Sigmoid colon (tissue), 6 donors: ENCODE measurements at regions not wholly inside any gene's neighbourhood (a gene's known extent, or its start where the extent isn't known, plus 50 kb on each side); places are given as distances from the start of the nearest gene placed in this dataset.
"Not testable (repeated sequence)": the region's sequence is repeated elsewhere in the genome, so short reads cannot be mapped to it uniquely, and the experiment has no call there.

Source experiments
- DNase-seq: peaks from one replicate; pipeline ENCODE4 v3.0.0-alpha.2; 2019
- H3K27ac ChIP-seq, 4 donors: fragments of 200-600 bp; sonication (generic); one replicate each; pipeline ENCODE4 v1.5.1; 2016 to 2019; ENCODE audit warnings: mild to moderate bottlenecking in 1 of 4
- H3K27me3 ChIP-seq, 3 donors: fragments of 200-600 bp; sonication (generic); one replicate each; pipeline ENCODE4 v1.5.1; 2019; ENCODE audit warnings: mild to moderate bottlenecking in 1 of 3
- H3K36me3 ChIP-seq, 4 donors: fragments of 200-600 bp; sonication (generic); one replicate each; pipeline ENCODE4 v1.5.1; 2016 to 2019
- H3K4me1 ChIP-seq, 4 donors: fragments of 200-600 bp; sonication (generic); one replicate each; pipeline ENCODE4 v1.5.1; 2017 to 2019
- H3K4me3 ChIP-seq, 4 donors: fragments of 200-600 bp; sonication (generic); one replicate each; pipeline ENCODE4 v1.5.1; 2017 to 2019; ENCODE audit warnings: mild to moderate bottlenecking in 2 of 4, moderate library complexity in 1 of 4
- H3K9me3 ChIP-seq, 4 donors: fragments of 200-600 bp in 3 of 4; sonication (generic) in 3 of 4; one replicate each; pipeline versions ENCODE4 v1.5.1 to v1.6.1; 2013 to 2019
- EP300 ChIP-seq, 4 donors: sonication (generic); formaldehyde crosslinking; IDR thresholded peaks; one replicate each; pipeline ENCODE4 v1.6.1; 2017; ENCODE audit warnings: antibody characterized with exemption in 4 of 4
- POLR2A ChIP-seq, 2 donors: fragments of 450-650 bp; IDR thresholded peaks; one replicate each; pipeline ENCODE4 v1.6.1; 2016; ENCODE audit warnings: antibody characterized with exemption in 2 of 2, mild to moderate bottlenecking in 2 of 2, moderate library complexity in 2 of 2
- POLR2AphosphoS5 ChIP-seq, 4 donors: sonication (generic); formaldehyde crosslinking; IDR thresholded peaks; one replicate each; pipeline ENCODE4 v1.6.1; 2017; ENCODE audit warnings: antibody characterized with exemption in 4 of 4
- WGBS, 2 donors: extraction: QIAGEN DNeasy Blood & Tissue Kit; methylation state at CpG; one replicate each; pipeline ENCODE4 v1.1.7; 2013; 5-methylcytosine and 5-hydroxymethylcytosine counted together
- intact Hi-C: fragments of 100-400 bp; cut with DNase I; formaldehyde crosslinking; loops from one replicate; pipeline ENCODE4 v1.15.1; 2023
- TF ChIP-seq, protein P1 (sequence below), 4 experiments: fragments of 450-650 bp in 3 of 4; fragments of 200-600 bp in 1 of 4; IDR thresholded peaks; one replicate each; pipeline ENCODE4 v1.5.1; 2016 to 2019; ENCODE audit warnings: antibody characterized with exemption in 4 of 4, mild to moderate bottlenecking in 3 of 4, moderate library complexity in 2 of 4
- donor health status: healthy with polysubstance abuse.
- donor health status: healthy.

- H3K27ac ChIP-seq, result no peak overlapping the region
- no peak for DNase-seq
- intact Hi-C loops, result no loop called here
- H3K36me3 ChIP-seq, result no peaks in the 10 kb centered on the region
- no peak overlapping the region for H3K4me3 ChIP-seq
- no peaks in the 10 kb centered on the region for H3K27me3 ChIP-seq
- no peaks in the 10 kb centered on the region for H3K9me3 ChIP-seq
- peaks cover 0 to 14% (median 2%) of the 10 kb centered on the region in 4 donors for H3K4me1 ChIP-seq
- TF ChIP-seq, protein P1, sequence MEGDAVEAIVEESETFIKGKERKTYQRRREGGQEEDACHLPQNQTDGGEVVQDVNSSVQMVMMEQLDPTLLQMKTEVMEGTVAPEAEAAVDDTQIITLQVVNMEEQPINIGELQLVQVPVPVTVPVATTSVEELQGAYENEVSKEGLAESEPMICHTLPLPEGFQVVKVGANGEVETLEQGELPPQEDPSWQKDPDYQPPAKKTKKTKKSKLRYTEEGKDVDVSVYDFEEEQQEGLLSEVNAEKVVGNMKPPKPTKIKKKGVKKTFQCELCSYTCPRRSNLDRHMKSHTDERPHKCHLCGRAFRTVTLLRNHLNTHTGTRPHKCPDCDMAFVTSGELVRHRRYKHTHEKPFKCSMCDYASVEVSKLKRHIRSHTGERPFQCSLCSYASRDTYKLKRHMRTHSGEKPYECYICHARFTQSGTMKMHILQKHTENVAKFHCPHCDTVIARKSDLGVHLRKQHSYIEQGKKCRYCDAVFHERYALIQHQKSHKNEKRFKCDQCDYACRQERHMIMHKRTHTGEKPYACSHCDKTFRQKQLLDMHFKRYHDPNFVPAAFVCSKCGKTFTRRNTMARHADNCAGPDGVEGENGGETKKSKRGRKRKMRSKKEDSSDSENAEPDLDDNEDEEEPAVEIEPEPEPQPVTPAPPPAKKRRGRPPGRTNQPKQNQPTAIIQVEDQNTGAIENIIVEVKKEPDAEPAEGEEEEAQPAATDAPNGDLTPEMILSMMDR (IDR thresholded peaks at IDR 0.05), result no peak
- TF ChIP-seq POLR2A (IDR thresholded peaks at IDR 0.05), result no peak
- no peak for TF ChIP-seq POLR2AphosphoS5 (IDR thresholded peaks at IDR 0.05)
- TF ChIP-seq EP300 (IDR thresholded peaks at IDR 0.05), result no peak
- 79 to 89% methylated on average over 5 of the region's 5 CpGs for WGBS, 2 donors
These were observed 612.7 kb upstream of the TBX3 start for GRCh38 chr12:115296613-115297198.

- intact Hi-C loops, result no loop called here
- Histone ChIP-seq H3K9me3 (no peaks in the 10 kb centered on the region), H3K4me3 (no peak overlapping the region), H3K27ac (no peak overlapping the region), H3K27me3 (no peaks in the 10 kb centered on the region), H3K4me1 (peaks cover 0 to 14% (median 2%) of the 10 kb centered on the region in 4 donors), H3K36me3 (no peaks in the 10 kb centered on the region)
- TF ChIP-seq POLR2A (IDR thresholded peaks at IDR 0.05), result no peak
- TF ChIP-seq, protein P1 (IDR thresholded peaks at IDR 0.05), result no peak
- TF ChIP-seq EP300 (IDR thresholded peaks at IDR 0.05), result no peak
- TF ChIP-seq POLR2AphosphoS5 (IDR thresholded peaks at IDR 0.05), result no peak
- DNase-seq, result no peak
- 81 to 94% methylated on average over 3 of the region's 3 CpGs for WGBS, 2 donors
These were observed 611.9 kb upstream of the TBX3 start for GRCh38 chr12:115295886-115296285.

GRCh38 chr12:115294453-115295133 lies 610.6 kb upstream of the TBX3 start:
- H3K36me3 ChIP-seq, result no peaks in the 10 kb centered on the region
- H3K27ac ChIP-seq, result no peak overlapping the region
- H3K9me3 ChIP-seq, result no peaks in the 10 kb centered on the region
- no peak for DNase-seq
- intact Hi-C loops, result no loop called here
- no peaks in the 10 kb centered on the region for H3K27me3 ChIP-seq
- peaks cover 0 to 14% (median 2%) of the 10 kb centered on the region in 4 donors for H3K4me1 ChIP-seq
- TF ChIP-seq POLR2AphosphoS5 (IDR thresholded peaks at IDR 0.05), result no peak
- no peak overlapping the region for H3K4me3 ChIP-seq
- 68 to 77% methylated on average over 4 of the region's 4 CpGs for WGBS, 2 donors

DNA sequence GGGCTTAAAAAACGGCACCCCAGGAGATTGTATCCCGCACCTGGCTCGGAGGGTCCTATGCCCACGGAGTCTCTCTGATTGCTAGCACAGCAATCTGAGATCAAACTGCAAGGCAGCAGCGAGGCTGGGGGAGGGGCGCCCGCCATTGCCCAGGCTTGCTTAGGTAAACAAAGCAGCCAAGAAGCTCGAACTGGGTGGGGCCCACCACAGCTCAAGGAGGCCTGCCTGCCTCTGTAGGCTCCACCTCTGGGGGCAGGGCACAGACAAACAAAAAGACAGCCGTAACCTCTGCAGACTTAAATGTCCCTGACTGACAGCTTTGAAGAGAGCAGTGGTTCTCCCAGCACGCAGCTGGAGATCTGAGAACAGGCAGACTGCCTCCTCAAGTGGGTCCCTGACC lies 601.5 kb upstream of the TBX3 start:
- H3K36me3 ChIP-seq, intact Hi-C loops, H3K27me3 ChIP-seq, H3K9me3 ChIP-seq, DNase-seq, H3K4me1 ChIP-seq, H3K4me3 ChIP-seq, H3K27ac ChIP-seq: not testable (repeated sequence)
- 43 to 73% methylated on average over 10 of the region's 10 CpGs for WGBS, 2 donors

DNA sequence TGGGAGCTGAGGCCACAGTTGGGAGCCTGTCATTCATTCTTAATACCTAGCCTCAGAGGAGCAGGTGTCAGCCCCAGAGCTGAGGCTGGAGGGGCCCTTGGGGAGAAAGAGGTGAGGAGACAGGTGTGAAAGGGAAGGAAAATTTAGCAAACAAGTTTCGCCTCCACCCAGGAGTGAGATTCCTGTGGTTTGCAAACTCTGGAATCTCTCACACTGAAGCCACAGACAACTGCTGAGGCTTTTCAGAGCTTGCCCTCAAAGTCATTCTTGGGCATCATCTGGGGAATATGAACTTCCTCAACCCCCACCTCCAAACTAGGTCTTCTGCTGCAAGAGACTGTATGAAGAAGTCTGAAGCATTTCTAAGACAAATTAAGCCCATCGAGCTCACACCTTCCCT lies 589.5 kb upstream of the TBX3 start:
- Histone ChIP-seq H3K9me3 (no peaks in the 10 kb centered on the region), H3K4me3 (no peak overlapping the region), H3K27me3 (no peaks in the 10 kb centered on the region), H3K4me1 (no peaks in the 10 kb centered on the region), H3K36me3 (no peaks in the 10 kb centered on the region), H3K27ac (no peak overlapping the region)
- DNase-seq, result no peak
- TF ChIP-seq POLR2A (IDR thresholded peaks at IDR 0.05) (no peak), EP300 (IDR thresholded peaks at IDR 0.05) (no peak), POLR2AphosphoS5 (IDR thresholded peaks at IDR 0.05) (no peak)
- TF ChIP-seq, protein P1 (IDR thresholded peaks at IDR 0.05), result no peak
- intact Hi-C loops, result no loop called here
- whole genome bisulfite sequencing, 2 donors, result 91 to 99% methylated on average over 2 of the region's 2 CpGs

- WGBS, 2 donors, result 88 to 91% methylated on average over 4 of the region's 4 CpGs
- intact Hi-C loops, result no loop called here
- Histone ChIP-seq H3K36me3 (no peaks in the 10 kb centered on the region), H3K27ac (no peak overlapping the region), H3K4me3 (no peak overlapping the region), H3K9me3 (no peaks in the 10 kb centered on the region), H3K27me3 (no peaks in the 10 kb centered on the region), H3K4me1 (no peaks in the 10 kb centered on the region)
- DNase-seq, result no peak
- TF ChIP-seq, protein P1 (IDR thresholded peaks at IDR 0.05), result no peak
- TF ChIP-seq POLR2A (IDR thresholded peaks at IDR 0.05), result no peak
- no peak for TF ChIP-seq POLR2AphosphoS5 (IDR thresholded peaks at IDR 0.05)
- no peak for TF ChIP-seq EP300 (IDR thresholded peaks at IDR 0.05)
These were observed 584.5 kb upstream of the TBX3 start for GRCh38 chr12:115268451-115268850.
